ENCODE measurements at regions not wholly inside any gene's neighbourhood (a gene's known extent, or its start where the extent isn't known, plus 50 kb on each side); places are given as distances from the start of the nearest gene placed in this dataset.

- Histone ChIP-seq H3K36me3 (no peaks in the 10 kb centered on the region), H3K9me3 (no peaks in the 10 kb centered on the region), H3K4me1 (no peaks in the 10 kb centered on the region), H3K27me3 (no peaks in the 10 kb centered on the region), H3K4me3 (no peak overlapping the region), H3K27ac (no peak overlapping the region)
- TF ChIP-seq CTCF (IDR thresholded peaks at IDR 0.05) = peak; percentile 89
- intact Hi-C loops (cut with DNase I) = no loop called here
- DNase-seq (no peak), ATAC-seq (peak; percentile 93)
Observed at GRCh38 chr3:106609666-106610301, 741.0 kb upstream of the CBLB start.

- ATAC-seq (no peak), DNase-seq (no peak)
- no peak overlapping the region for H3K27ac ChIP-seq
- H3K27me3 ChIP-seq = no peaks in the 10 kb centered on the region
- TF ChIP-seq CTCF (IDR thresholded peaks at IDR 0.05) = no peak
- H3K36me3 ChIP-seq = no peaks in the 10 kb centered on the region
- intact Hi-C loops (cut with DNase I) = no loop called here
- no peaks in the 10 kb centered on the region for H3K4me1 ChIP-seq
- no peak overlapping the region for H3K4me3 ChIP-seq
- H3K9me3 ChIP-seq = no peaks in the 10 kb centered on the region
Observed at GRCh38 chr3:106610362-106610959, 741.6 kb upstream of the CBLB start.

- no peak for ATAC-seq
- Histone ChIP-seq H3K27ac (no peak overlapping the region), H3K4me1 (no peaks in the 10 kb centered on the region), H3K4me3 (no peak overlapping the region), H3K9me3 (no peaks in the 10 kb centered on the region), H3K27me3 (no peaks in the 10 kb centered on the region), H3K36me3 (no peaks in the 10 kb centered on the region)
- DNase-seq = no peak
- intact Hi-C loops (cut with DNase I) = no loop called here
- TF ChIP-seq CTCF (IDR thresholded peaks at IDR 0.05) = no peak
Observed at GRCh38 chr3:106611116-106611515, 742.3 kb upstream of the CBLB start.

- Histone ChIP-seq H3K4me1 (no peaks in the 10 kb centered on the region), H3K4me3 (no peak overlapping the region), H3K9me3 (no peaks in the 10 kb centered on the region), H3K27me3 (no peaks in the 10 kb centered on the region), H3K36me3 (no peaks in the 10 kb centered on the region), H3K27ac (no peak overlapping the region)
- ATAC-seq = no peak
- no peak for TF ChIP-seq CTCF (IDR thresholded peaks at IDR 0.05)
- no peak for DNase-seq
- intact Hi-C loops (cut with DNase I) = no loop called here
Observed at GRCh38 chr3:106611841-106612240, 743.0 kb upstream of the CBLB start.

GRCh38 chr3:106616556-106616955 is 747.7 kb upstream of the CBLB start:
- H3K4me3 ChIP-seq = no peak overlapping the region
- H3K36me3 ChIP-seq = no peaks in the 10 kb centered on the region

More at GRCh38 chr3:106616556-106616955, 747.7 kb upstream of the CBLB start:
- DNase-seq (no peak), ATAC-seq (no peak)
- TF ChIP-seq CTCF (IDR thresholded peaks at IDR 0.05) = no peak
- no peak overlapping the region for H3K27ac ChIP-seq
- H3K4me1 ChIP-seq = no peaks in the 10 kb centered on the region
- intact Hi-C loops (cut with DNase I) = no loop called here
- no peaks in the 10 kb centered on the region for H3K9me3 ChIP-seq
- no peaks in the 10 kb centered on the region for H3K27me3 ChIP-seq
